ENCODE measurements at regions not wholly inside any gene's neighbourhood (a gene's known extent, or its start where the extent isn't known, plus 50 kb on each side); places are given as distances from the start of the nearest gene placed in this dataset.

DNA sequence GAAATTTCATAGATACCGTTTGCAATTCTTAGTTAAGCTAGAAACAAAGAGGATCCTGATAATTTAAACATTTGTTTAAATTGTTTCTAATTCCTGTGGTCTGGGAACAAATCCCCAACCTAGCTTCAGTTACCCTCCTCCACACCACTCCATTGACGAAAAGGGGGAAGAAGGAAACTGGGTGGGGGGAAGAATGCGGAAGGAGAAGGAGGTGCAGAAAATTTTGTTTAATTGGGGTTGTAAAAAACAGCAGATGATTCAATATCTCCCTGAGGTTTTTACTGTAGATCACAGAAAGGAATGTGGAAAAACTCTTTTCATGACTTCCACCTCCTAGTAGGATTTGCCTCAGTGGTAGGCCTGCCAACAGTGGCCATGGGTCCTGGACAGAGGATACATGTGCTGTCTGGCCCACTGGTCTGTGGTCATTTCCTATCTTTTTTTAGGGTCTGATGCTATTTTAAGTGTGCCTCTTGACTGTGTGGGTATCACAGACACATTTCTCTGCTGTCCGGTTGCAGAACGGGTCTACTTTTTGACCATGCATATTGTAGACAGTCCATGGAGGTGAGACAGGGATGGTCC, 122.9 kb upstream of the PCED1B start:
- TF ChIP-seq, protein P1, sequence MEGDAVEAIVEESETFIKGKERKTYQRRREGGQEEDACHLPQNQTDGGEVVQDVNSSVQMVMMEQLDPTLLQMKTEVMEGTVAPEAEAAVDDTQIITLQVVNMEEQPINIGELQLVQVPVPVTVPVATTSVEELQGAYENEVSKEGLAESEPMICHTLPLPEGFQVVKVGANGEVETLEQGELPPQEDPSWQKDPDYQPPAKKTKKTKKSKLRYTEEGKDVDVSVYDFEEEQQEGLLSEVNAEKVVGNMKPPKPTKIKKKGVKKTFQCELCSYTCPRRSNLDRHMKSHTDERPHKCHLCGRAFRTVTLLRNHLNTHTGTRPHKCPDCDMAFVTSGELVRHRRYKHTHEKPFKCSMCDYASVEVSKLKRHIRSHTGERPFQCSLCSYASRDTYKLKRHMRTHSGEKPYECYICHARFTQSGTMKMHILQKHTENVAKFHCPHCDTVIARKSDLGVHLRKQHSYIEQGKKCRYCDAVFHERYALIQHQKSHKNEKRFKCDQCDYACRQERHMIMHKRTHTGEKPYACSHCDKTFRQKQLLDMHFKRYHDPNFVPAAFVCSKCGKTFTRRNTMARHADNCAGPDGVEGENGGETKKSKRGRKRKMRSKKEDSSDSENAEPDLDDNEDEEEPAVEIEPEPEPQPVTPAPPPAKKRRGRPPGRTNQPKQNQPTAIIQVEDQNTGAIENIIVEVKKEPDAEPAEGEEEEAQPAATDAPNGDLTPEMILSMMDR (IDR thresholded peaks at IDR 0.05 in 4 of 5, conservative IDR thresholded peaks at IDR 0.05 in 1 of 5), result no peak
- no peak for TF ChIP-seq POLR2A (IDR thresholded peaks at IDR 0.05)
